Colonic mucosa (tissue), 4 donors: ENCODE measurements at regions not wholly inside any gene's neighbourhood (a gene's known extent, or its start where the extent isn't known, plus 50 kb on each side); places are given as distances from the start of the nearest gene placed in this dataset.

ENCODE experiments used
- DNase-seq: peaks from one replicate; pipeline ENCODE4 v3.0.0-alpha.2; 2020
- H3K27ac ChIP-seq: fragments of 200-600 bp; one replicate; pipeline ENCODE4 v1.8.0; 2021
- H3K27me3 ChIP-seq: fragments of 200-600 bp; one replicate; pipeline ENCODE4 v1.8.0; 2021
- H3K36me3 ChIP-seq: fragments of 200-600 bp; one replicate; pipeline ENCODE4 v1.8.0; 2021
- H3K4me1 ChIP-seq: fragments of 200-600 bp; one replicate; pipeline ENCODE4 v1.8.0; 2021; ENCODE audit warnings: mild to moderate bottlenecking
- H3K4me3 ChIP-seq: fragments of 200-600 bp; one replicate; pipeline ENCODE4 v1.8.0; 2021
- H3K9ac ChIP-seq, 2 donors: one replicate each; pipeline ENCODE4 v1.7.0; 2013; ENCODE audit warnings: control low read depth in 2 of 2, low read depth in 2 of 2, low read length in 2 of 2
- H3K9me3 ChIP-seq: fragments of 200-600 bp; one replicate; pipeline ENCODE4 v1.8.0; 2021
- CTCF ChIP-seq: fragments of 200-600 bp; IDR thresholded peaks from one replicate; pipeline ENCODE4 v1.8.0; 2022; ENCODE audit warnings: antibody characterized with exemption, mild to moderate bottlenecking
- intact Hi-C: fragments of 100-400 bp; cut with DNase I; formaldehyde crosslinking; loops from one replicate; pipeline ENCODE4 v1.14.1; 2022
- donor health status: healthy.
- donor health status: DM: no; HTN: no; CAD: no.
- donor health status: DM: no; HTN: no; CAD: no.

- Histone ChIP-seq H3K27ac (no peak overlapping the region), H3K4me3 (no peak overlapping the region), H3K27me3 (no peaks in the 10 kb centered on the region), H3K4me1 (no peaks in the 10 kb centered on the region), H3K36me3 (no peaks in the 10 kb centered on the region), H3K9me3 (no peaks in the 10 kb centered on the region), H3K9ac (no peak overlapping the region)
- TF ChIP-seq CTCF: no peak
- peak; percentile 21 for DNase-seq
- intact Hi-C loops: no loop called here
Measured at GRCh38 chr6:22147921-22148776, 148.7 kb downstream of the PRL start.

GRCh38 chr6:22149096-22149495, 147.7 kb downstream of the PRL start:
- H3K27ac ChIP-seq: no peak overlapping the region
- DNase-seq: no peak
- H3K4me1 ChIP-seq: no peaks in the 10 kb centered on the region
- no peak for TF ChIP-seq CTCF
- no peaks in the 10 kb centered on the region for H3K36me3 ChIP-seq
- intact Hi-C loops: no loop called here
- H3K9ac ChIP-seq: no peak overlapping the region
- H3K27me3 ChIP-seq: no peaks in the 10 kb centered on the region
- H3K9me3 ChIP-seq: no peaks in the 10 kb centered on the region
- no peak overlapping the region for H3K4me3 ChIP-seq

- H3K36me3 ChIP-seq: no peaks in the 10 kb centered on the region
- no peaks in the 10 kb centered on the region for H3K27me3 ChIP-seq
- no peak overlapping the region for H3K4me3 ChIP-seq
- H3K9me3 ChIP-seq: no peaks in the 10 kb centered on the region
- intact Hi-C loops: no loop called here
- H3K27ac ChIP-seq: no peak overlapping the region
- TF ChIP-seq CTCF: no peak
- H3K4me1 ChIP-seq: no peaks in the 10 kb centered on the region
- no peak overlapping the region for H3K9ac ChIP-seq
- DNase-seq: no peak
Measured at GRCh38 chr6:22149501-22150367, 147.1 kb downstream of the PRL start.

GRCh38 chr6:22150368-22151035, 146.3 kb downstream of the PRL start:
- no peak overlapping the region for H3K9ac ChIP-seq
- H3K4me1 ChIP-seq: no peaks in the 10 kb centered on the region
- H3K4me3 ChIP-seq: no peak overlapping the region
- no peaks in the 10 kb centered on the region for H3K27me3 ChIP-seq
- no peaks in the 10 kb centered on the region for H3K9me3 ChIP-seq
- DNase-seq: no peak
- no peaks in the 10 kb centered on the region for H3K36me3 ChIP-seq
- intact Hi-C loops: no loop called here
- no peak for TF ChIP-seq CTCF
- H3K27ac ChIP-seq: no peak overlapping the region

GRCh38 chr6:22151892-22152291, 144.9 kb downstream of the PRL start:
- H3K36me3 ChIP-seq: no peaks in the 10 kb centered on the region
- H3K27ac ChIP-seq: no peak overlapping the region
- H3K4me3 ChIP-seq: no peak overlapping the region
- no peak overlapping the region for H3K9ac ChIP-seq
- H3K4me1 ChIP-seq: no peaks in the 10 kb centered on the region
- TF ChIP-seq CTCF: no peak
- no peaks in the 10 kb centered on the region for H3K9me3 ChIP-seq
- intact Hi-C loops: no loop called here
- H3K27me3 ChIP-seq: no peaks in the 10 kb centered on the region
- no peak for DNase-seq
